Right cardiac atrium (tissue), 5 donors: ENCODE measurements at regions not wholly inside any gene's neighbourhood (a gene's known extent, or its start where the extent isn't known, plus 50 kb on each side); places are given as distances from the start of the nearest gene placed in this dataset.
"Not testable (repeated sequence)": the region's sequence is repeated elsewhere in the genome, so short reads cannot be mapped to it uniquely, and the experiment has no call there.

Experiments
- ATAC-seq, 2 donors: fragments of 200-7000 bp; cut with Tn5 transposase; one replicate each; pipeline versions ENCODE4 v1.8.0 to v1.9.1; 2020; ENCODE audit warnings: moderate library complexity in 2 of 2, mild to moderate bottlenecking in 1 of 2
- DNase-seq, 3 donors: peaks; one replicate each; pipeline ENCODE4 v3.0.0-alpha.2; 2020
- H3K27ac ChIP-seq: one replicate; pipeline ENCODE4 v1.5.1; 2013; ENCODE audit warnings: mild to moderate bottlenecking, low read length, control low read depth, moderate library complexity
- H3K27me3 ChIP-seq: one replicate; pipeline ENCODE4 v1.6.1; 2013; ENCODE audit not compliant: control insufficient read depth, insufficient read depth
- H3K4me1 ChIP-seq: one replicate; pipeline ENCODE4 v1.6.1; 2013; ENCODE audit warnings: low read length; ENCODE audit not compliant: control insufficient read depth, insufficient read depth
- H3K4me3 ChIP-seq: one replicate; pipeline ENCODE4 v1.5.1; 2013; ENCODE audit warnings: low read length, control low read depth
- H3K9me3 ChIP-seq: one replicate; pipeline ENCODE4 v1.6.1; 2013; ENCODE audit warnings: low read length; ENCODE audit not compliant: control insufficient read depth
- WGBS: extraction: QIAGEN DNeasy Blood & Tissue Kit; methylation state at CpG from one replicate; pipeline ENCODE4 v1.1.7; 2013; 5-methylcytosine and 5-hydroxymethylcytosine counted together
- intact Hi-C, 4 donors: fragments of 100-400 bp; cut with DNase I; formaldehyde crosslinking; loops; one replicate each; pipeline versions ENCODE4 v1.11.0 to v1.14.0; 2022 to 2023
- donor health status: healthy with polysubstance abuse.
- donor health status: DM: no; HTN: yes; CAD: no.
- donor health status: DM: no; HTN: no; CAD: no.
- donor health status: DM: no; HTN: yes; CAD: no; lungs with severe emphysema.
- donor health status: DM: yes; HTN: yes; CAD: no.

DNA sequence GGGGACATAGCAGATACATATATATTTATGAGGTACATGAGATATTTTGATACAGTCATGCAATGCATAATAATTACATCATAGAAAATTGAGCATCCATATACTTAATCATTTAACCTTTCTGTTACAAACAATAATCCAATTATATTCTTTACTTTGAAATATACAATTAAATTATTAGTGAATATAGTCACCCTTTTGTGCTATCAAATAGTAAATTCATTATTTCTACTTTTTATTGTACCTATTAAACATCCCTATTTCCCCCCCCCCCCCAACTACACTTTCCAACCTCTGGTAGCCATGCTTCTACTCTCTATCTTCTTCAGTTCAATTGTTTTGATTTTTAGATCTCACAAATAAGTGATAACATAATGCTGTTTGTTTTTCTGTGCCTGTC is 719.1 kb downstream of the ZBBX start:
- no peak overlapping the region for H3K27ac ChIP-seq
- no peaks in the 10 kb centered on the region for H3K9me3 ChIP-seq
- intact Hi-C loops, result no loop called here
- ATAC-seq (no peak), DNase-seq (no peak)
- H3K4me3 ChIP-seq, result no peak overlapping the region
- no peaks in the 10 kb centered on the region for H3K4me1 ChIP-seq
- no peaks in the 10 kb centered on the region for H3K27me3 ChIP-seq

DNA sequence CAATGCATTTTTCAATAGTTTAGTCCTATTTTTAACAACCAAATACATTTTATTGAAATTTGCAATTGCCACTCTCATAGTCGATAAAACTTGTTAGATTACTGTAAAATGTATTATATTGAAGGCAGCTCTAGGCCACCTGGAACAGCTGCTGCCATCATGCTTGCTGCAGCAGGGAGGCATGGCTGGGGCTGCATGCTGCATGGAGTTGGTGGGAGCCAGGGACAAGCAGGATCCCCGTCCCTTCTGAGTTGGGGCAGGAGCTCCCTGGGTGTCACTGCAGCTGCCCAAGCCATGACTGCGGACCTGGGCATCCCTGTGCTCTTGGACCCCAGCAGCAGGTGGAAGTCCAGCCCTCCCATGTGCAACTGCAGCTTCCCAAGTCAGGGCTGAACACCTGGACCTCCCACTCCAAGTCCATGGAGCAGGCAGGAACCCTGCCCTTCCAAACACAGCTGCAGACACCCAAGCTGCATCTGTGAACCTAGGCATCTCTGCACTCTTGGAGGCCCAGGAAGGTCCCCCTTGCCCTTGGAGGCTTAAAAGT is 742.0 kb downstream of the ZBBX start:
- no peak overlapping the region for H3K4me3 ChIP-seq
- no peaks in the 10 kb centered on the region for H3K9me3 ChIP-seq
- no peaks in the 10 kb centered on the region for H3K4me1 ChIP-seq
- intact Hi-C loops, result no loop called here
- H3K27ac ChIP-seq, result no peak overlapping the region
- DNase-seq, result peak in 2 of 3 donors; percentile 25 to 34
- no peaks in the 10 kb centered on the region for H3K27me3 ChIP-seq
- ATAC-seq, result no peak
- 64% methylated on average over 3 of the region's 3 CpGs for WGBS

- Histone ChIP-seq H3K27me3 (no peaks in the 10 kb centered on the region), H3K9me3 (no peaks in the 10 kb centered on the region), H3K27ac (no peak overlapping the region), H3K4me1 (no peaks in the 10 kb centered on the region), H3K4me3 (no peak overlapping the region)
- ATAC-seq (no peak), DNase-seq (no peak)
- intact Hi-C loops, result no loop called here
- WGBS, result 67% methylated on average over 4 of the region's 4 CpGs
Measured at GRCh38 chr3:166634091-166634746, 745.9 kb downstream of the ZBBX start.

GRCh38 chr3:166630190-166630589 is 749.9 kb downstream of the ZBBX start:
- 77% methylated on average over 1 of the region's 1 CpG for WGBS
- intact Hi-C loops, result no loop called here
- no peaks in the 10 kb centered on the region for H3K9me3 ChIP-seq
- no peaks in the 10 kb centered on the region for H3K4me1 ChIP-seq
- H3K27me3 ChIP-seq, result no peaks in the 10 kb centered on the region
- no peak for DNase-seq
- ATAC-seq, result no peak
- H3K27ac ChIP-seq, result no peak overlapping the region
- H3K4me3 ChIP-seq, result no peak overlapping the region

GRCh38 chr3:166613365-166613764 is 766.7 kb downstream of the ZBBX start:
- Histone ChIP-seq H3K4me3 (no peak overlapping the region), H3K27ac (no peak overlapping the region), H3K4me1 (no peaks in the 10 kb centered on the region), H3K9me3 (no peaks in the 10 kb centered on the region), H3K27me3 (no peaks in the 10 kb centered on the region)
- DNase-seq, result no peak
- no peak for ATAC-seq
- WGBS, result 87% methylated on average over 1 of the region's 1 CpG
- intact Hi-C loops, result no loop called here

DNA sequence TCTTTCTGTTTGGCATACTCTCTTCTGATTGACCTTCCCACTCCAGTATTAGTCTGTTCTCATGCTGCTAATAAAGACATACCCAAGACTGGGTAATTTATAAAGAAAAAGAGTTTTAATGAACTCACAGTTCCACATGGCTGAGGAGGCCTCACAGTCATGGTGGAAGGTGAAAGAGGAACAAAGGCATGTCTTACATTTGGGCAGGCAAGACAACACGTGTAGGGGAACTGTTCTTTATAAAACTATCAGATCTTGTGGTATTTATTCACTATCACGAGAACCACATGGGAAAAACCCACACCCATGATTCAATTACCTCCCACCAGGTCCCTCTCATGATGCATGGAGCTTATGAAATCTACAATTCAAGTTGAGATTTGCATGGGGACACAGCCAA is 767.3 kb downstream of the ZBBX start:
- ATAC-seq, H3K27ac ChIP-seq, H3K4me1 ChIP-seq, DNase-seq, H3K9me3 ChIP-seq, H3K27me3 ChIP-seq, H3K4me3 ChIP-seq, intact Hi-C loops: not testable (repeated sequence)
- 47% methylated on average over 2 of the region's 2 CpGs for WGBS

DNA sequence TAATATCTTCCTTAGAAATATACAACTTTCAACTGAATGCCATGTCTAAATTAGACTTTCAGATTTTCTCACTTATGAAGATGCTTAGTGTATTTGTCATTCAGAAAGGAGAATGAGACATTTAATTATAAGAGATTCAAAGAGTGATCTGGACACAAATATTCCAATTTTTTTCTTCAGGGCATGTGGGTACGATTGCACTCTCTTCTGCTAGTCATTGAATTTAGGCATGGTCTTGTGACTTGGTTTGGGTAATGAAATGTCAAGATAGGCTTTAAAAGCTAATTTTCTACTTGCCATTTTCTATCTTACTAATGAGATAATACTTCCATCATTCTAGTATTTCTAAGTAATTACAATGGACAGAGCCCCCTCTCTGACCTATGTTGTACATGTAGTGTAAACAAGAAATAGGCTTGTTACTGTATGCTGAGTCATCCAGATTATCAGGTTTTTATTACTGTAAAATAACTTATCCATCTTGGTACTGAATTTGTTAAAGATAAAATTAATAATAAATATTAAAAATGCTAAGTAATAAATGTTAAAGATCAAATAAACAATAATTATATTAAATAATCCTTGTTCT is 770.8 kb upstream of the BCHE start:
- intact Hi-C loops, result no loop called here
- no peaks in the 10 kb centered on the region for H3K4me1 ChIP-seq
- H3K27me3 ChIP-seq, result no peaks in the 10 kb centered on the region
- ATAC-seq (no peak), DNase-seq (no peak)
- no peak overlapping the region for H3K4me3 ChIP-seq
- H3K27ac ChIP-seq, result no peak overlapping the region
- no peaks in the 10 kb centered on the region for H3K9me3 ChIP-seq
- WGBS, result 73% methylated on average over 1 of the region's 1 CpG

GRCh38 chr3:166606988-166607387 is 769.8 kb upstream of the BCHE start:
- Histone ChIP-seq H3K4me1 (no peaks in the 10 kb centered on the region), H3K27ac (no peak overlapping the region), H3K4me3 (no peak overlapping the region), H3K27me3 (no peaks in the 10 kb centered on the region), H3K9me3 (no peaks in the 10 kb centered on the region)
- DNase-seq (no peak), ATAC-seq (no peak)
- intact Hi-C loops, result no loop called here

GRCh38 chr3:166593776-166594175 is 756.6 kb upstream of the BCHE start:
- no peak overlapping the region for H3K4me3 ChIP-seq
- 56% methylated on average over 1 of the region's 1 CpG for WGBS
- intact Hi-C loops, result no loop called here
- DNase-seq (no peak), ATAC-seq (no peak)
- H3K9me3 ChIP-seq, result no peaks in the 10 kb centered on the region
- H3K4me1 ChIP-seq, result no peaks in the 10 kb centered on the region
- no peak overlapping the region for H3K27ac ChIP-seq
- no peaks in the 10 kb centered on the region for H3K27me3 ChIP-seq

DNA sequence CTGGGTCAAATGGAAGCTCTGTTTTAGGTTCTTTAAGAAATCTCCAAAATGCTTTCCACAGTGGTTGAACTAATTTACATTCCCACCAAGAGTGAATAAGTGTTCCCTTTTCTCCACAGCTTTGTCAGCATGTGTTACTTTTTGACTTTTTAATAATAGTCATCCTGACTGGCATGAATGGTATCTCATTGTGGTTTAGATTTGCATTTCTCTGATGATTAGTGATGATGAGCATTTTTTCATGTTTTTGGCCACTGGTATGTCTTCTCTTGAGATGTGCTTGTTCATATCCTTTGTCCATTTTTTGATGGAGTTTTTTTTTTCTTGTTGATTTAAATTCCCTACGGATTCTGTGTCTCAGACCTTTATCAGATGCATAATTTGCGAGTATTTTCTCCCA is 745.0 kb upstream of the BCHE start:
- Histone ChIP-seq H3K4me3 (no peak overlapping the region), H3K9me3 (no peaks in the 10 kb centered on the region), H3K27me3 (no peaks in the 10 kb centered on the region), H3K4me1 (no peaks in the 10 kb centered on the region), H3K27ac (no peak overlapping the region)
- DNase-seq (no peak), ATAC-seq (no peak)
- 70% methylated on average over 2 of the region's 2 CpGs for WGBS
- intact Hi-C loops, result no loop called here

GRCh38 chr3:166580561-166580960 is 743.3 kb upstream of the BCHE start:
- Histone ChIP-seq H3K4me1 (no peaks in the 10 kb centered on the region), H3K27me3 (no peaks in the 10 kb centered on the region), H3K27ac (no peak overlapping the region), H3K4me3 (no peak overlapping the region), H3K9me3 (no peaks in the 10 kb centered on the region)
- 56% methylated on average over 6 of the region's 6 CpGs for whole genome bisulfite sequencing
- intact Hi-C loops, result no loop called here
- DNase-seq (no peak), ATAC-seq (no peak)

GRCh38 chr3:166575161-166575560 is 737.9 kb upstream of the BCHE start:
- intact Hi-C loops, result no loop called here
- DNase-seq (no peak), ATAC-seq (no peak)
- Histone ChIP-seq H3K27ac (no peak overlapping the region), H3K4me1 (no peaks in the 10 kb centered on the region), H3K4me3 (no peak overlapping the region), H3K9me3 (no peaks in the 10 kb centered on the region), H3K27me3 (no peaks in the 10 kb centered on the region)
- WGBS, result 75% methylated on average over 4 of the region's 4 CpGs
